GM10266 (cell line): ENCODE measurements at regions not wholly inside any gene's neighbourhood (a gene's known extent, or its start where the extent isn't known, plus 50 kb on each side); places are given as distances from the start of the nearest gene placed in this dataset.

Experiments
- DNase-seq: peaks from one replicate; pipeline ENCODE4 v3.0.0; 2012; ENCODE audit errors: extremely low spot score
- CTCF ChIP-seq: IDR thresholded peaks from 2 replicates; pipeline ENCODE4 v1.5.1; 2012; ENCODE audit warnings: mild to moderate bottlenecking, low read depth; ENCODE audit not compliant: control insufficient read depth, insufficient read depth; ENCODE audit errors: missing control alignments

DNA sequence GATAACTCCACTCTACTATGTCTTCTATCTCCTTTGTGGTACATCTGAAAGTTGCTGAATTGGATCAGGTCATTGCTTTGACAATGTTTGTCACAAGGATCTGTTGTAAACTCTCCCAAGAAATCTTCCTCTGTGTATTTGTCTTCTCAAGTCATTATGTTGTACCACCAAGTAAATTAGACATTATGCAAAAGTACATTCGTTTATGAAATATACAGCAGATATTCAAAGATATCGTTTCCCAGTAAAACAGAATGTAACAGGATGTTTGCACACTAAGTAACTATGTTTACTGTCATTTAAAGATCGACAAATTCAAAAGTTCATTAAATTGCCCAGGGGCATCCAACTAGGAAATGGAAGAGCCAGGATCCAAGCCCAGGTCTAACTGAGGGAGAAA lies 739.4 kb downstream of the EFNB2 start:
- DNase-seq = no peak
- no peak for TF ChIP-seq CTCF

- TF ChIP-seq CTCF = no peak
- no peak for DNase-seq
These were observed 744.5 kb downstream of the EFNB2 start for GRCh38 chr13:105790923-105791322.

GRCh38 chr13:105788530-105788929 lies 746.9 kb downstream of the EFNB2 start:
- no peak for TF ChIP-seq CTCF
- DNase-seq = no peak

GRCh38 chr13:105787632-105788031 lies 747.8 kb downstream of the EFNB2 start:
- no peak for TF ChIP-seq CTCF
- no peak for DNase-seq

GRCh38 chr13:105785436-105785835 lies 750.0 kb downstream of the EFNB2 start:
- DNase-seq = no peak
- TF ChIP-seq CTCF = no peak

DNA sequence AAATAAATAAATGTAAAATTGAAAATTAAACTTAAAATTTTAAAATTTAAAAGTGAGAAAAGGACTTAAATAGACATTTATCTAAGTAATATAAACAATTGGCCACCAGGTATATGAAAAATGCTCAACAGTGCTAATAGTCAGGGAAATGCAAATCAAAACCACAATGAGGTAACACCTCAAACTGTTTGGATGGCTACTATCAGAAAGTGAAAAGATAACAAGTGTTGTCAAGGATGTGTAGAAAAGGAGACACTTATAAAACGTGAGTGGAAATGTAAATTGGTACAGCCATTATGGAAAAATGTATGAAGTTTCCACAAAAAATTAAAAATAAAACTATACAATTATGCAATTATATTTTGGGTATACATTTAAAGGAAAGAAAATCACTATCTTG lies 752.2 kb downstream of the EFNB2 start:
- no peak for DNase-seq
- no peak for TF ChIP-seq CTCF

DNA sequence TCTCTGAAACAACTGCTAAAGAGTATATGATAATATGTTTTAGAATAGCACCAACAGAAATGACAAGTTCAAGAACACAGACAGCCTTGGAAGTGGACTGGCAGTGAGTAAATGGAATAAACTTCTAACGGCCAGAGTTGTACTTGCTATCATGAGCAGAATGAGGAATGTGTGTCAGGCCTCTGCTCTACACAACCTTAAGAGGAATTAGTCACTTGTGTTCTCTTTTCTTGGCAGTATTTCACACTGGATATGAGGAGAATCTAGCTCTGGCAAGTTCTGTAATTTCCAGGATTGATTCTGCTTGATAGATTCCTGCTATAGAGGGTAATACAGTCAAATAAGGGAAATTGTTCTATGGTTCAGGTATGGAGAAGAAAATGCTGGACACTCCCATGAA lies 757.3 kb downstream of the EFNB2 start:
- no peak for DNase-seq

More for the DNA sequence above, 757.3 kb downstream of the EFNB2 start:
- no peak for TF ChIP-seq CTCF
